ENCODE measurements at regions not wholly inside any gene's neighbourhood (a gene's known extent, or its start where the extent isn't known, plus 50 kb on each side); places are given as distances from the start of the nearest gene placed in this dataset.

DNA sequence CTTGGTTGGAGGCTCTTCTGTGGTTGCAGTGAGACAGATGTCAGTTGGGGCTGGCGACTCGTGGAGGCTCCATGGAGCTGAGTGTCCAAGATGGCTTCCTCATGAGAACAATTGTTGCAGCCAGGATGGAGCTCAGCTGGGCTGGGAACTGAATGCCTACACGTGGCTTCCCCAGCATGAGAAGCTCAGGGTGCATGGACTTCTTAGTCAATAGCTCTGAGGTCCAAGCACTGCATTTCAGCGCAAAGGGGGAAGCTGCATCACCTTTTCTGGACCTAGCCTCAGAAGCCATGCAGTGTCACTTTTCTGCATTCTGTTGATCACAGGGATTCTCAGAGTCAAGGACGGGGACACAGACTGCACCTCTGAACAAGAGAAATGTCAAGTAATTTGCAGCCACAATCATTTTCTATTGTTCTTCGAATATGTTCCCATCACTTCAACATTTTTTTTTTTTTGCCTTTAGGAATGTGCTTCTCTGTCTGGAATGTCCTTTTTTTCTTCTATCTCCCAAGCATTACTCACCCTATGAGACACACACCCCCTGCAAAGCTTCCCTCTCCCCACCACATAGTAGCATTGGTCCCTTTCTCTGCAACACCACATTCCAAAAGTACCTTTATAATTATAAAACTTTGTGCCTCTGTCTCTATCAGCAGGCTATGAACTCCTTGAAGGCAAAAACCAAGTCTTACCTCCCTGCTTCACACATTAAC, 57.5 kb upstream of the STK32A start:
- TF ChIP-seq TCF12 (IDR thresholded peaks at IDR 0.05; ENCODE audit: low read depth), result no peak
- no peak for TF ChIP-seq RAD21 (IDR thresholded peaks at IDR 0.05; ENCODE audit: low read depth)
- TF ChIP-seq CEBPB (IDR thresholded peaks at IDR 0.05), result no peak
- TF ChIP-seq TAF1 (IDR thresholded peaks at IDR 0.05; ENCODE audit: low read depth), result no peak

Measured in Ishikawa (cell line).